ENCODE measurements at regions not wholly inside any gene's neighbourhood (a gene's known extent, or its start where the extent isn't known, plus 50 kb on each side); places are given as distances from the start of the nearest gene placed in this dataset.

DNA sequence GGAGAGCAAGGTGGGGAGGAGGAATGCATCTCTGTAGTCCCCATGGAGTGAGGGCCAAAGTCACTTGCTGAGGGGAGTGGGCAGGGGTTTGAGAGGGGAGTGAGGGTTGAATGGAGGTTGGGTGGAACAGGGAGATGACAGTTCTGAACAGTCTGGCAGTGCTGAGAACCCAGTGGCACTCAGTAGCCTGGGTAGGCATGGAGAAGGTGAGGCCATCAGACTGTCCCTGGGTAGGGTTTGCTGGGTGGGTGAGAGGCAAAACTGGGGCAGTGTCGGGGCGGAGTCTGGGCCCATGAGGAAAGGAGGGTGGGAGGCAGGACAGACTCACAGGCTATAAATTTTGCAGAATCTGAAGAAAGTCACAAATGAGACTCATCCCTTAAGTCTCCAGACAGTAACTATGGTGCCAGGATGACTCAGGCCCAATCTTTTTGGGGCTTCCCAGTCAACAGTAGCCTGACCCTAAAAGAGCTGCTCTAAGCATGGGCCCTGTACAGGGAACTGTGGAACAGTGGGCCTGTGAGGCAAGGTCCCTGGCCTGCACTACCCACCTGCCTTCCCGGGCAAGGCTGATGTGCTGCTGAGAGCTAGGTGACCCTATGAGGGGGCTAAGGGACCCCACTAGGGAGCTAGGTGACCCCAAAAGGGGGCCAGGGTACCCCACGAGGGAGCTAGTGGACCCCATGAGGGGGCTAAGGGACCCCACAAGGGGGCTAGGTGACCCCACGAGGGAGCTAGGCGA is 51.0 kb upstream of the DMRTB1 start:
- Mint-ChIP-seq H3K36me3 (ENCODE audit: low read depth) (no peaks in the 10 kb centered on the region), H3K9me3 (no peaks in the 10 kb centered on the region), H3K27ac (no peak overlapping the region), H3K4me3 (no peak overlapping the region), H3K4me1 (peaks cover 43% of the 10 kb centered on the region), H3K27me3 (ENCODE audit: low read depth, poor library complexity) (peaks cover 7% of the 10 kb centered on the region)
- DNase-seq = no peak
- TF ChIP-seq, protein P1, sequence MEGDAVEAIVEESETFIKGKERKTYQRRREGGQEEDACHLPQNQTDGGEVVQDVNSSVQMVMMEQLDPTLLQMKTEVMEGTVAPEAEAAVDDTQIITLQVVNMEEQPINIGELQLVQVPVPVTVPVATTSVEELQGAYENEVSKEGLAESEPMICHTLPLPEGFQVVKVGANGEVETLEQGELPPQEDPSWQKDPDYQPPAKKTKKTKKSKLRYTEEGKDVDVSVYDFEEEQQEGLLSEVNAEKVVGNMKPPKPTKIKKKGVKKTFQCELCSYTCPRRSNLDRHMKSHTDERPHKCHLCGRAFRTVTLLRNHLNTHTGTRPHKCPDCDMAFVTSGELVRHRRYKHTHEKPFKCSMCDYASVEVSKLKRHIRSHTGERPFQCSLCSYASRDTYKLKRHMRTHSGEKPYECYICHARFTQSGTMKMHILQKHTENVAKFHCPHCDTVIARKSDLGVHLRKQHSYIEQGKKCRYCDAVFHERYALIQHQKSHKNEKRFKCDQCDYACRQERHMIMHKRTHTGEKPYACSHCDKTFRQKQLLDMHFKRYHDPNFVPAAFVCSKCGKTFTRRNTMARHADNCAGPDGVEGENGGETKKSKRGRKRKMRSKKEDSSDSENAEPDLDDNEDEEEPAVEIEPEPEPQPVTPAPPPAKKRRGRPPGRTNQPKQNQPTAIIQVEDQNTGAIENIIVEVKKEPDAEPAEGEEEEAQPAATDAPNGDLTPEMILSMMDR (IDR thresholded peaks at IDR 0.05) = no peak

DNA sequence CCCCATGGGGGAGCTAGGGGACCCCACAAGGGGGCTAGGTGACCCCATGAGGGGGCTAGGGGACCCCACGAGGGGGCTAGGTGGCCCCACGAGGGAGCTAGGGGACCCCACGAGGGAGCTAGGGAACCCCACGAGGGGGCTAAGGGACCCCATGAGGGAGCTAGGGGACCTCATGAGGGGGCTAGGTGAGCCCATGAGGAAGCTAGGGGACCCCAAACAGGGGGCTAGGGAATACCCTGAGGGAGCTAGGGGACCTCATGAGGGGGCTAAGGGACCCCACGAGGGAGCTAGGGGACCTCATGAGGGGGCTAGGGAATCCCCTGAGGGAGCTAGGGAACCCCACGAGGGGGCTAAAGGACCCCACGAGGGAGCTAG is 50.5 kb upstream of the DMRTB1 start:
- Mint-ChIP-seq H3K36me3 (ENCODE audit: low read depth) (no peaks in the 10 kb centered on the region), H3K27ac (no peak overlapping the region)

DNA sequence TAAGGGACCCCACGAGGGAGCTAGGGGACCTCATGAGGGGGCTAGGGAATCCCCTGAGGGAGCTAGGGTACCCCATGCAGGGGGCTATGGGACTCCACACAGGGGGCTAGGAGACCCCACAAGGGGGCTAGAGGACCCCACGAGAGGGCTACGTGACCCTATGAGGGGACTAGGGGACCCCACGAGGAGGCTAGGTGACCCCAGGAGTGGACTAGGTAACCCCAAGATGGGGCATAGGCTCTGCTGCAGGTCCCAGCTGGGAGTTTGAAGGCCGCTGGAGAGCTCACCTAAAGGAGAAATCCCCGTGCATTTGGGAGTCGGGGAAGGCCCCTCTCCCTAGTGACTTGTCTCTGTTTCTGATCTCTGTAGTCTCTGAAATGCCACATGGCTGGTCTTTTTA is 50.0 kb upstream of the DMRTB1 start:
- Mint-ChIP-seq H3K9me3 (no peaks in the 10 kb centered on the region), H3K27me3 (ENCODE audit: low read depth, poor library complexity) (peaks cover 7% of the 10 kb centered on the region), H3K4me3 (no peak overlapping the region), H3K4me1 (peaks cover 51% of the 10 kb centered on the region), H3K36me3 (ENCODE audit: low read depth) (no peaks in the 10 kb centered on the region), H3K27ac (no peak overlapping the region)
- TF ChIP-seq, protein P1 (IDR thresholded peaks at IDR 0.05) = no peak
- DNase-seq = no peak

More for the DNA sequence above, 50.5 kb upstream of the DMRTB1 start:
- H3K27me3 Mint-ChIP-seq (ENCODE audit: low read depth, poor library complexity) = peaks cover 7% of the 10 kb centered on the region
- no peak overlapping the region for H3K4me3 Mint-ChIP-seq
- TF ChIP-seq, protein P1 (IDR thresholded peaks at IDR 0.05) = no peak
- no peaks in the 10 kb centered on the region for H3K9me3 Mint-ChIP-seq
- peaks cover 49% of the 10 kb centered on the region for H3K4me1 Mint-ChIP-seq
- DNase-seq = no peak

All from nephron progenitor cell (in vitro differentiated cells).